ENCODE measurements at regions not wholly inside any gene's neighbourhood (a gene's known extent, or its start where the extent isn't known, plus 50 kb on each side); places are given as distances from the start of the nearest gene placed in this dataset.

DNA sequence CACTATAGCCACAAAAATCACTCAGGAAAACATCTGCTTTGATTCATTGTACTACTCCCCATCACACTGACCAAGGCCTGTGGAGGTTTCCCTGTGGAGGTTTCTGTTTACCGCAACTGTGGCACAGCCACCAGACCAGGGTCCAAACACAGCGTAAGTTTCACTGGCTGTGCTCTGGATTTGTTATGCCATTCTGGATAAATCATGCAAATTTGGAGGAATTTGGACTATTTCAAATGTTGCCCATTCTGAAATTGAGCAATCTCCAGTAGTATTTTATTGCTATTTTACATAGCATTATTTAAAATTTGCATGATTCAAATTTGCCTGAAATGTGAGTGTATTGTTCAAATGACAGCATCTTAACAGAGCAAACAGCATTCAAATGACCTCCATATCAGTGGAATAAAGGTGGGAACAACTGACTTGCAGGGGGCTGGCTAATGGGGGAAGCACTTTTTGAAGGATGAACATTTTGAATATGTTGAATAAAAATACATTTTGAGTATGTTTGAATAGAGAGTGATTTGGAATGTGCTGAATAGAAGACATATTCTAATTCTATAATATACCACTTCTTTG is 66.1 kb upstream of the ACSL1 start:
- TF ChIP-seq GATA1 (IDR thresholded peaks at IDR 0.05; ENCODE audit: low read depth, low read length) (no peak), POLR2A (IDR thresholded peaks at IDR 0.05; ENCODE audit: low read length) (no peak)

All from erythroblast (primary cell).